AG10803 (cell line): ENCODE measurements at regions not wholly inside any gene's neighbourhood (a gene's known extent, or its start where the extent isn't known, plus 50 kb on each side); places are given as distances from the start of the nearest gene placed in this dataset.

ENCODE experiments used
- DNase-seq: peaks from one replicate; pipeline ENCODE4 v3.0.0; 2010; ENCODE audit warnings: low read depth
- H3K4me3 ChIP-seq: 2 replicates; pipeline ENCODE4 v1.5.1; 2011; ENCODE audit warnings: mild to moderate bottlenecking, low read length, control low read depth
- CTCF ChIP-seq: conservative IDR thresholded peaks from 2 replicates; pipeline ENCODE4 v1.5.1; 2011; ENCODE audit warnings: mild to moderate bottlenecking, low read length, control low read depth, inconsistent platforms

GRCh38 chr10:131775833-131776232 lies 125.0 kb upstream of the PPP2R2D start:
- H3K4me3 ChIP-seq: no peak overlapping the region
- no peak for DNase-seq
- no peak for TF ChIP-seq CTCF

- TF ChIP-seq CTCF: no peak
- no peak overlapping the region for H3K4me3 ChIP-seq
- no peak for DNase-seq
These were observed 124.3 kb upstream of the PPP2R2D start for GRCh38 chr10:131776496-131776895.

- DNase-seq: no peak
- no peak for TF ChIP-seq CTCF
- no peak overlapping the region for H3K4me3 ChIP-seq
These were observed 123.6 kb upstream of the PPP2R2D start for GRCh38 chr10:131777162-131777561.

GRCh38 chr10:131777921-131778320 lies 122.9 kb upstream of the PPP2R2D start:
- DNase-seq: no peak
- no peak overlapping the region for H3K4me3 ChIP-seq
- TF ChIP-seq CTCF: no peak

- no peak overlapping the region for H3K4me3 ChIP-seq
- no peak for TF ChIP-seq CTCF
- no peak for DNase-seq
These were observed 122.4 kb upstream of the PPP2R2D start for GRCh38 chr10:131778385-131778784.

GRCh38 chr10:131778842-131779241 lies 122.0 kb upstream of the PPP2R2D start:
- no peak for TF ChIP-seq CTCF
- no peak for DNase-seq
- H3K4me3 ChIP-seq: no peak overlapping the region

- DNase-seq: no peak
- H3K4me3 ChIP-seq: no peak overlapping the region
- no peak for TF ChIP-seq CTCF
These were observed 121.0 kb upstream of the PPP2R2D start for GRCh38 chr10:131779661-131780394.
